ENCODE measurements at regions not wholly inside any gene's neighbourhood (a gene's known extent, or its start where the extent isn't known, plus 50 kb on each side); places are given as distances from the start of the nearest gene placed in this dataset.

GRCh38 chr1:88571506-88571905 is 112.6 kb upstream of the PKN2 start:
- ChIA-PET CTCF (no interaction called here), POLR2A (no interaction called here)
- intact Hi-C loops (cut with micrococcal nuclease): no loop called here
- Mint-ChIP-seq H3K27ac (ENCODE audit: low read depth, unreplicated experiment) (no peak overlapping the region), H3K4me3 (ENCODE audit: unreplicated experiment) (no peak overlapping the region), H3K36me3 (ENCODE audit: insufficient read depth, unreplicated experiment) (peaks cover 6% of the 10 kb centered on the region), H3K27me3 (ENCODE audit: insufficient read depth, unreplicated experiment) (peaks cover 22% of the 10 kb centered on the region), H3K4me1 (ENCODE audit: insufficient read depth, unreplicated experiment) (no peaks in the 10 kb centered on the region), H3K9me3 (ENCODE audit: unreplicated experiment) (no peaks in the 10 kb centered on the region)
- no peak for DNase-seq (ENCODE audit: unreplicated experiment)
- BruUV-seq (replicated peaks): no TSS peak
- no peak for TF ChIP-seq CTCF (IDR thresholded peaks at IDR 0.05; ENCODE audit: unreplicated experiment)

GRCh38 chr1:88579598-88579997 is 104.5 kb upstream of the PKN2 start:
- Mint-ChIP-seq H3K9me3 (ENCODE audit: unreplicated experiment) (no peaks in the 10 kb centered on the region), H3K36me3 (ENCODE audit: insufficient read depth, unreplicated experiment) (no peaks in the 10 kb centered on the region), H3K27ac (ENCODE audit: low read depth, unreplicated experiment) (no peak overlapping the region), H3K27me3 (ENCODE audit: insufficient read depth, unreplicated experiment) (peaks cover under 1% of the 10 kb centered on the region), H3K4me1 (ENCODE audit: insufficient read depth, unreplicated experiment) (no peaks in the 10 kb centered on the region), H3K4me3 (ENCODE audit: unreplicated experiment) (no peak overlapping the region)
- no peak for TF ChIP-seq CTCF (IDR thresholded peaks at IDR 0.05; ENCODE audit: unreplicated experiment)
- CTCF ChIA-PET: interaction anchor here (0.6 to 0.7 kb wide), 3 partner anchors 93 to 1080 kb away, joined by 3 to 5 read pairs (median 5); no protein-coding TSS in a partner anchor
- intact Hi-C loops (cut with micrococcal nuclease): no loop called here
- DNase-seq (ENCODE audit: unreplicated experiment): no peak
- no TSS peak for BruUV-seq (replicated peaks)
- POLR2A ChIA-PET: no interaction called here

GRCh38 chr1:88581703-88582102 is 102.4 kb upstream of the PKN2 start:
- TF ChIP-seq CTCF (IDR thresholded peaks at IDR 0.05; ENCODE audit: unreplicated experiment): no peak
- POLR2A ChIA-PET: no interaction called here
- no peak overlapping the region for H3K27ac Mint-ChIP-seq (ENCODE audit: low read depth, unreplicated experiment)
- no TSS peak for BruUV-seq (replicated peaks)
- no peaks in the 10 kb centered on the region for H3K9me3 Mint-ChIP-seq (ENCODE audit: unreplicated experiment)
- H3K4me3 Mint-ChIP-seq (ENCODE audit: unreplicated experiment): no peak overlapping the region
- H3K4me1 Mint-ChIP-seq (ENCODE audit: insufficient read depth, unreplicated experiment): no peaks in the 10 kb centered on the region
- no peak for DNase-seq (ENCODE audit: unreplicated experiment)
- intact Hi-C loops (cut with micrococcal nuclease): no loop called here
- H3K36me3 Mint-ChIP-seq (ENCODE audit: insufficient read depth, unreplicated experiment): no peaks in the 10 kb centered on the region
- peaks cover 11% of the 10 kb centered on the region for H3K27me3 Mint-ChIP-seq (ENCODE audit: insufficient read depth, unreplicated experiment)
- CTCF ChIA-PET: interaction anchor here (0.6 to 1.0 kb wide), 2 partner anchors 13 to 26 kb away, joined by 3 read pairs; no protein-coding TSS in a partner anchor

- CTCF ChIA-PET: interaction anchor here (0.7 to 1.6 kb wide), 2 partner anchors 10 to 980 kb away, joined by 3 to 4 read pairs; no protein-coding TSS in a partner anchor
- no TSS peak for BruUV-seq (replicated peaks)
- no peak overlapping the region for H3K4me3 Mint-ChIP-seq (ENCODE audit: unreplicated experiment)
- POLR2A ChIA-PET: no interaction called here
- H3K27ac Mint-ChIP-seq (ENCODE audit: low read depth, unreplicated experiment): no peak overlapping the region
- DNase-seq (ENCODE audit: unreplicated experiment): no peak
- H3K36me3 Mint-ChIP-seq (ENCODE audit: insufficient read depth, unreplicated experiment): no peaks in the 10 kb centered on the region
- no peaks in the 10 kb centered on the region for H3K27me3 Mint-ChIP-seq (ENCODE audit: insufficient read depth, unreplicated experiment)
- no peak for TF ChIP-seq CTCF (IDR thresholded peaks at IDR 0.05; ENCODE audit: unreplicated experiment)
- intact Hi-C loops (cut with micrococcal nuclease): no loop called here
- H3K4me1 Mint-ChIP-seq (ENCODE audit: insufficient read depth, unreplicated experiment): no peaks in the 10 kb centered on the region
- H3K9me3 Mint-ChIP-seq (ENCODE audit: unreplicated experiment): peaks cover 17% of the 10 kb centered on the region
Measured at GRCh38 chr1:88593358-88593757, 90.7 kb upstream of the PKN2 start.

All from MCF 10A (cell line).